Pancreas (tissue), 10 donors: ENCODE measurements at regions not wholly inside any gene's neighbourhood (a gene's known extent, or its start where the extent isn't known, plus 50 kb on each side); places are given as distances from the start of the nearest gene placed in this dataset.

Experiments
- ATAC-seq, 4 donors: fragments of 200-7000 bp; cut with Tn5 transposase; one replicate each; pipeline versions ENCODE4 v1.8.0 to v1.9.1; 2020; ENCODE audit warnings: mild to moderate bottlenecking in 4 of 4, moderate library complexity in 4 of 4
- DNase-seq, 6 donors: peaks; one replicate each; pipeline ENCODE4 v3.0.0-alpha.2; 2020
- FAIRE-seq: peaks from 2 replicates; lab custom pipeline; 2012; peaks lifted over from hg19 to GRCh38; lab: Jason Lieb, UNC
- H3K27ac ChIP-seq, 4 donors: fragments of 200-600 bp; sonication (generic); 1 replicate in 3 of 4; 2 replicates in 1 of 4; pipeline versions ENCODE4 v1.5.0 to v1.8.0; 2020
- H3K27me3 ChIP-seq, 4 donors: fragments of 200-600 bp; one replicate each; pipeline ENCODE4 v1.8.0; 2021
- H3K36me3 ChIP-seq, 3 donors: fragments of 200-600 bp; sonication (generic) in 1 of 3; one replicate each; pipeline versions ENCODE4 v1.5.0 to v1.8.0; 2020 to 2021
- H3K4me1 ChIP-seq, 3 donors: fragments of 200-600 bp; one replicate each; pipeline ENCODE4 v1.8.0; 2021
- H3K4me3 ChIP-seq, 4 donors: fragments of 200-600 bp; sonication (generic) in 2 of 4; one replicate each; pipeline versions ENCODE4 v1.5.0 to v1.8.0; 2020 to 2021
- H3K9me3 ChIP-seq, 4 donors: fragments of 200-600 bp; one replicate each; pipeline ENCODE4 v1.8.0; 2021
- CTCF ChIP-seq, 4 donors: fragments of 200-600 bp; sonication (generic) in 3 of 4; IDR thresholded peaks; one replicate each; pipeline versions ENCODE4 v1.5.0 to v1.8.0; 2021; ENCODE audit warnings: antibody characterized with exemption in 4 of 4
- WGBS, 2 donors: extraction: QIAGEN DNeasy Blood & Tissue Kit; methylation state at CpG; one replicate each; pipeline ENCODE4 v1.1.7; 2013; 5-methylcytosine and 5-hydroxymethylcytosine counted together
- intact Hi-C, 3 donors: fragments of 100-400 bp; cut with DNase I; formaldehyde crosslinking; loops; one replicate each; pipeline versions ENCODE4 v1.11.1 to v1.14.2; 2022
- donor health status: healthy with polysubstance abuse.
- donor health status: DM: no; HTN: no; CAD: no; lungs with moderate emphysema.
- donor health status: DM: no; HTN: no; CAD: no.
- donor health status: control.
- donor health status: control.
- donor health status: Bipolar disorder and iron deficiency.
- donor health status: DM: yes; HTN: yes; CAD: no.
- donor health status: DM: no; HTN: no; CAD: no.
- donor health status: DM: no; HTN: no; CAD: no.
- donor health status: DM: yes; HTN: yes; CAD: no.

GRCh38 chr4:97103252-97103651 lies 1040.0 kb downstream of the STPG2 start:
- Histone ChIP-seq H3K27me3 (no peaks in the 10 kb centered on the region), H3K4me3 (no peak overlapping the region), H3K27ac (no peak overlapping the region), H3K9me3 (no peaks in the 10 kb centered on the region), H3K36me3 (no peaks in the 10 kb centered on the region), H3K4me1 (no peaks in the 10 kb centered on the region)
- no peak for TF ChIP-seq CTCF (IDR thresholded peaks at IDR 0.05)
- intact Hi-C loops, result no loop called here
- 36 to 53% methylated on average over 2 of the region's 2 CpGs for WGBS, 2 donors
- no peak for ATAC-seq
- no peak for FAIRE-seq
- no peak for DNase-seq

GRCh38 chr4:97104006-97104405 lies 1039.3 kb downstream of the STPG2 start:
- no peaks in the 10 kb centered on the region for H3K36me3 ChIP-seq
- no peaks in the 10 kb centered on the region for H3K4me1 ChIP-seq
- no peaks in the 10 kb centered on the region for H3K27me3 ChIP-seq
- intact Hi-C loops, result no loop called here
- ATAC-seq, result no peak
- no peak for DNase-seq
- no peak for TF ChIP-seq CTCF (IDR thresholded peaks at IDR 0.05)
- WGBS, 2 donors, result 58% methylated on average over 2 of the region's 2 CpGs
- no peak overlapping the region for H3K4me3 ChIP-seq
- no peaks in the 10 kb centered on the region for H3K9me3 ChIP-seq
- no peak for FAIRE-seq
- H3K27ac ChIP-seq, result no peak overlapping the region

GRCh38 chr4:97104666-97105065 lies 1038.6 kb downstream of the STPG2 start:
- no peak overlapping the region for H3K27ac ChIP-seq
- H3K9me3 ChIP-seq, result no peaks in the 10 kb centered on the region
- intact Hi-C loops, result no loop called here
- H3K4me1 ChIP-seq, result no peaks in the 10 kb centered on the region
- H3K27me3 ChIP-seq, result no peaks in the 10 kb centered on the region
- 60 to 69% methylated on average over 3 of the region's 3 CpGs for WGBS, 2 donors
- no peak for FAIRE-seq
- no peaks in the 10 kb centered on the region for H3K36me3 ChIP-seq
- no peak for TF ChIP-seq CTCF (IDR thresholded peaks at IDR 0.05)
- no peak overlapping the region for H3K4me3 ChIP-seq
- ATAC-seq, result no peak
- DNase-seq, result no peak

GRCh38 chr4:97105347-97106099 lies 1037.8 kb downstream of the STPG2 start:
- Histone ChIP-seq H3K27me3 (no peaks in the 10 kb centered on the region), H3K27ac (no peak overlapping the region), H3K4me3 (no peak overlapping the region), H3K9me3 (no peaks in the 10 kb centered on the region), H3K4me1 (no peaks in the 10 kb centered on the region), H3K36me3 (no peaks in the 10 kb centered on the region)
- no peak for FAIRE-seq
- no peak for ATAC-seq
- no peak for DNase-seq
- 58 to 71% methylated on average over 3 of the region's 3 CpGs for WGBS, 2 donors
- TF ChIP-seq CTCF (IDR thresholded peaks at IDR 0.05), result no peak
- intact Hi-C loops, result no loop called here

GRCh38 chr4:97106161-97106560 lies 1037.1 kb downstream of the STPG2 start:
- intact Hi-C loops, result no loop called here
- DNase-seq (no peak), FAIRE-seq (no peak), ATAC-seq (no peak)
- H3K4me3 ChIP-seq, result no peak overlapping the region
- H3K4me1 ChIP-seq, result no peaks in the 10 kb centered on the region
- no peaks in the 10 kb centered on the region for H3K9me3 ChIP-seq
- no peaks in the 10 kb centered on the region for H3K36me3 ChIP-seq
- no peak overlapping the region for H3K27ac ChIP-seq
- no peaks in the 10 kb centered on the region for H3K27me3 ChIP-seq
- no peak for TF ChIP-seq CTCF (IDR thresholded peaks at IDR 0.05)
